ENCODE measurements at regions not wholly inside any gene's neighbourhood (a gene's known extent, or its start where the extent isn't known, plus 50 kb on each side); places are given as distances from the start of the nearest gene placed in this dataset.

DNA sequence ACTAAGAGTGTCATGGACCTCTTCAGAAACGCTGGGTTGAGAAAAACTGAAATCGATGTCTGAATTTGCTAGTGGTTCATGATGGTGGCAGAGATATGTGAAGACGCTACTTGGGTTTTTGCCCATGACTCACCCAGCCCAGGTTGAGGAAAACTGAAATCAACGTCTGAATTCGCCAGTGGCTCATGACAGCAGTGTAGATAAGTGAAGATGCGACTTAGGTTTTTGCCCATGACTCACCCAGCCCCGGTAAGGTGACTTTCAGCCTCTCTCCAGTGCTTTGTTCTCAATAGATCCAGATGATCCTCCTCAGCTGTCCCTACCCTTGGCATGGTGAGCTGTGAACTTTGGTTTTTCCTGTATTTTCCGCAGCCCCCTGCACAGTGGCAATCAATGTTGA, 105.3 kb upstream of the SIX3 start:
- TF ChIP-seq JUN (IDR thresholded peaks at IDR 0.05; ENCODE audit: borderline replicate concordance, insufficient read depth, insufficient read length, low read depth) (no peak), POLR2A (IDR thresholded peaks at IDR 0.05; ENCODE audit: low read depth, low read length) (no peak), POLR2AphosphoS5 (IDR thresholded peaks at IDR 0.05; ENCODE audit: insufficient read depth, low read depth, low read length) (no peak), EZH2 (IDR thresholded peaks at IDR 0.05; ENCODE audit: borderline replicate concordance, low read depth, low read length, severe bottlenecking) (no peak), GATA2 (IDR thresholded peaks at IDR 0.05; ENCODE audit: insufficient read depth, insufficient read length, low read depth, low read length) (no peak), FOS (IDR thresholded peaks at IDR 0.05; ENCODE audit: borderline replicate concordance, insufficient read depth, low read length) (no peak)
- TF ChIP-seq, protein P1, sequence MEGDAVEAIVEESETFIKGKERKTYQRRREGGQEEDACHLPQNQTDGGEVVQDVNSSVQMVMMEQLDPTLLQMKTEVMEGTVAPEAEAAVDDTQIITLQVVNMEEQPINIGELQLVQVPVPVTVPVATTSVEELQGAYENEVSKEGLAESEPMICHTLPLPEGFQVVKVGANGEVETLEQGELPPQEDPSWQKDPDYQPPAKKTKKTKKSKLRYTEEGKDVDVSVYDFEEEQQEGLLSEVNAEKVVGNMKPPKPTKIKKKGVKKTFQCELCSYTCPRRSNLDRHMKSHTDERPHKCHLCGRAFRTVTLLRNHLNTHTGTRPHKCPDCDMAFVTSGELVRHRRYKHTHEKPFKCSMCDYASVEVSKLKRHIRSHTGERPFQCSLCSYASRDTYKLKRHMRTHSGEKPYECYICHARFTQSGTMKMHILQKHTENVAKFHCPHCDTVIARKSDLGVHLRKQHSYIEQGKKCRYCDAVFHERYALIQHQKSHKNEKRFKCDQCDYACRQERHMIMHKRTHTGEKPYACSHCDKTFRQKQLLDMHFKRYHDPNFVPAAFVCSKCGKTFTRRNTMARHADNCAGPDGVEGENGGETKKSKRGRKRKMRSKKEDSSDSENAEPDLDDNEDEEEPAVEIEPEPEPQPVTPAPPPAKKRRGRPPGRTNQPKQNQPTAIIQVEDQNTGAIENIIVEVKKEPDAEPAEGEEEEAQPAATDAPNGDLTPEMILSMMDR (IDR thresholded peaks at IDR 0.05; ENCODE audit: extremely low read depth in 1 of 2, insufficient read depth in 1 of 2, low read depth in 1 of 2, low read length in 2 of 2) = no peak
- TF ChIP-seq, protein P2, sequence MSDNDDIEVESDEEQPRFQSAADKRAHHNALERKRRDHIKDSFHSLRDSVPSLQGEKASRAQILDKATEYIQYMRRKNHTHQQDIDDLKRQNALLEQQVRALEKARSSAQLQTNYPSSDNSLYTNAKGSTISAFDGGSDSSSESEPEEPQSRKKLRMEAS (IDR thresholded peaks at IDR 0.05; ENCODE audit: insufficient read depth, insufficient read length) = no peak
